Activated B cell treated with CpG ODN at 0.5 μM for 24 hours (primary cell): ENCODE measurements at regions not wholly inside any gene's neighbourhood (a gene's known extent, or its start where the extent isn't known, plus 50 kb on each side); places are given as distances from the start of the nearest gene placed in this dataset.

Source experiments
- ATAC-seq: fragments of 200-7000 bp; cut with Tn5 transposase; one replicate; pipeline ENCODE4 v1.10.0; 2021; ENCODE audit warnings: low read depth, mild to moderate bottlenecking, moderate library complexity
- CTCF ChIA-PET: fragments of 350-600 bp; sonication (Branson Sonifier 250); formaldehyde crosslinking; loops from one replicate; lab custom pipeline; 2021; ENCODE audit warnings: antibody characterized with exemption; lab: Charles Lee
- POLR2A ChIA-PET: fragments of 350-600 bp; sonication (Branson Sonifier 250); formaldehyde crosslinking; loops from one replicate; lab custom pipeline; 2021; ENCODE audit warnings: antibody characterized with exemption; lab: Charles Lee
- DNase-seq: peaks from one replicate; pipeline ENCODE4 v3.0.0; 2022
- H3K27ac Mint-ChIP-seq: one replicate; pipeline ENCODE4 v1.8.0; 2020; ENCODE audit warnings: mixed read lengths
- H3K27me3 Mint-ChIP-seq: one replicate; pipeline ENCODE4 v1.8.0; 2021; ENCODE audit warnings: mixed read lengths
- H3K36me3 Mint-ChIP-seq: one replicate; pipeline ENCODE4 v1.8.0; 2021; ENCODE audit warnings: low read depth, mixed read lengths
- H3K4me1 Mint-ChIP-seq: one replicate; pipeline ENCODE4 v1.8.0; 2021; ENCODE audit warnings: mixed read lengths
- H3K4me3 Mint-ChIP-seq: one replicate; pipeline ENCODE4 v1.8.0; 2020; ENCODE audit warnings: mild to moderate bottlenecking, mixed read lengths
- H3K9me3 Mint-ChIP-seq: one replicate; pipeline ENCODE4 v1.8.0; 2020; ENCODE audit warnings: mixed read lengths
- CTCF ChIP-seq: fragments of 200-600 bp; IDR thresholded peaks from one replicate; pipeline ENCODE4 v1.8.0; 2022; ENCODE audit warnings: antibody characterized with exemption, mild to moderate bottlenecking
- intact Hi-C: fragments of 100-400 bp; cut with micrococcal nuclease; formaldehyde crosslinking; loops from one replicate; pipeline ENCODE4 v1.15.1; 2024

- intact Hi-C loops, result no loop called here
- Mint-ChIP-seq H3K36me3 (no peaks in the 10 kb centered on the region), H3K27me3 (no peaks in the 10 kb centered on the region), H3K4me1 (peaks cover 14% of the 10 kb centered on the region), H3K27ac (no peak overlapping the region), H3K9me3 (peaks cover 7% of the 10 kb centered on the region), H3K4me3 (no peak overlapping the region)
- no peak for ATAC-seq
- no peak for DNase-seq
- ChIA-PET POLR2A (no interaction called here), CTCF (no interaction called here)
- no peak for TF ChIP-seq CTCF
Measured at GRCh38 chr15:87758794-87759418, 497.6 kb downstream of the NTRK3 start.

GRCh38 chr15:87757084-87757483, 499.5 kb downstream of the NTRK3 start:
- POLR2A ChIA-PET, result no interaction called here
- no peak overlapping the region for H3K4me3 Mint-ChIP-seq
- H3K27me3 Mint-ChIP-seq, result no peaks in the 10 kb centered on the region
- intact Hi-C loops, result no loop called here
- DNase-seq (no peak), ATAC-seq (no peak)
- peaks cover 10% of the 10 kb centered on the region for H3K4me1 Mint-ChIP-seq
- no peak overlapping the region for H3K27ac Mint-ChIP-seq
- CTCF ChIA-PET, result no interaction called here
- H3K9me3 Mint-ChIP-seq, result peaks cover 5% of the 10 kb centered on the region
- no peaks in the 10 kb centered on the region for H3K36me3 Mint-ChIP-seq
- no peak for TF ChIP-seq CTCF

GRCh38 chr15:87756072-87756471, 500.5 kb downstream of the NTRK3 start:
- Mint-ChIP-seq H3K4me1 (no peaks in the 10 kb centered on the region), H3K4me3 (no peak overlapping the region), H3K27me3 (no peaks in the 10 kb centered on the region), H3K9me3 (peaks cover 2% of the 10 kb centered on the region), H3K27ac (no peak overlapping the region), H3K36me3 (no peaks in the 10 kb centered on the region)
- intact Hi-C loops, result no loop called here
- ATAC-seq, result no peak
- CTCF ChIA-PET, result no interaction called here
- TF ChIP-seq CTCF, result no peak
- no peak for DNase-seq
- POLR2A ChIA-PET, result no interaction called here

GRCh38 chr15:87755226-87755625, 501.3 kb downstream of the NTRK3 start:
- CTCF ChIA-PET, result no interaction called here
- ATAC-seq (no peak), DNase-seq (no peak)
- intact Hi-C loops, result no loop called here
- Mint-ChIP-seq H3K27ac (no peak overlapping the region), H3K36me3 (no peaks in the 10 kb centered on the region), H3K4me1 (no peaks in the 10 kb centered on the region), H3K27me3 (no peaks in the 10 kb centered on the region), H3K9me3 (peaks cover 2% of the 10 kb centered on the region), H3K4me3 (no peak overlapping the region)
- POLR2A ChIA-PET, result no interaction called here
- TF ChIP-seq CTCF, result no peak

- no peak for TF ChIP-seq CTCF
- H3K27me3 Mint-ChIP-seq, result no peaks in the 10 kb centered on the region
- no peak overlapping the region for H3K27ac Mint-ChIP-seq
- DNase-seq (no peak), ATAC-seq (no peak)
- H3K4me1 Mint-ChIP-seq, result no peaks in the 10 kb centered on the region
- peaks cover 2% of the 10 kb centered on the region for H3K9me3 Mint-ChIP-seq
- intact Hi-C loops, result no loop called here
- CTCF ChIA-PET, result no interaction called here
- no peak overlapping the region for H3K4me3 Mint-ChIP-seq
- no peaks in the 10 kb centered on the region for H3K36me3 Mint-ChIP-seq
- POLR2A ChIA-PET, result no interaction called here
Measured at GRCh38 chr15:87753539-87753938, 503.0 kb downstream of the NTRK3 start.
